Transverse colon (tissue), 4 donors: ENCODE measurements at regions not wholly inside any gene's neighbourhood (a gene's known extent, or its start where the extent isn't known, plus 50 kb on each side); places are given as distances from the start of the nearest gene placed in this dataset.

Experiments used
- POLR2AphosphoS5 ChIP-seq, 3 donors: sonication (generic); formaldehyde crosslinking; IDR thresholded peaks; one replicate each; pipeline ENCODE4 v1.6.1; 2016; ENCODE audit warnings: antibody characterized with exemption in 3 of 3
- TF ChIP-seq, protein P1 (sequence below), 5 experiments: fragments of 200-600 bp in 3 of 5; fragments of 450-650 bp in 2 of 5; sonication (generic) in 3 of 5; IDR thresholded peaks; 1 replicate in 2 of 5; 2 replicates in 3 of 5; pipeline ENCODE4 v1.5.1; 2016 to 2017; ENCODE audit warnings: antibody characterized with exemption in 5 of 5, inconsistent platforms in 3 of 5, mild to moderate bottlenecking in 2 of 5, moderate library complexity in 1 of 5

DNA sequence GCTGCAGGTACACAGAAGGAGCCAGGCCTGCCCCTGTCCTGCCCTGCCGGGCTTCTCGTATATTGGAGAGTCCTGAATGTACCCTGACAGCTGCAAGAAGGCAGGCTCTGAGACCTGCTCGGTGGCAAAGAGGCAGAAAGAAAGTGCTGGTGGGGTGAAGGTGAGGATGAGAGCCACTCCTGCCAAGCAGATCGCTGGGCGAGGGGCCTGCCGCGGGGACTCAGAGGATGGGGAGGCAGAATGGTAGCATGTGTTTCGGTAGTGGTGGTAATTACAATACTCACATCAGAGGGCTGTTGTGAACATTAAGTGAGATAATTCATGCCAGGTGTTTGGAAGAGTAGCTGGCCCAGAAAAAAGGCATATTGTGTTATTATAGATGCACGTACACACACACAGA lies 56.6 kb upstream of the SLC22A23 start:
- no peak for TF ChIP-seq POLR2AphosphoS5 (IDR thresholded peaks at IDR 0.05)
- TF ChIP-seq, protein P1, sequence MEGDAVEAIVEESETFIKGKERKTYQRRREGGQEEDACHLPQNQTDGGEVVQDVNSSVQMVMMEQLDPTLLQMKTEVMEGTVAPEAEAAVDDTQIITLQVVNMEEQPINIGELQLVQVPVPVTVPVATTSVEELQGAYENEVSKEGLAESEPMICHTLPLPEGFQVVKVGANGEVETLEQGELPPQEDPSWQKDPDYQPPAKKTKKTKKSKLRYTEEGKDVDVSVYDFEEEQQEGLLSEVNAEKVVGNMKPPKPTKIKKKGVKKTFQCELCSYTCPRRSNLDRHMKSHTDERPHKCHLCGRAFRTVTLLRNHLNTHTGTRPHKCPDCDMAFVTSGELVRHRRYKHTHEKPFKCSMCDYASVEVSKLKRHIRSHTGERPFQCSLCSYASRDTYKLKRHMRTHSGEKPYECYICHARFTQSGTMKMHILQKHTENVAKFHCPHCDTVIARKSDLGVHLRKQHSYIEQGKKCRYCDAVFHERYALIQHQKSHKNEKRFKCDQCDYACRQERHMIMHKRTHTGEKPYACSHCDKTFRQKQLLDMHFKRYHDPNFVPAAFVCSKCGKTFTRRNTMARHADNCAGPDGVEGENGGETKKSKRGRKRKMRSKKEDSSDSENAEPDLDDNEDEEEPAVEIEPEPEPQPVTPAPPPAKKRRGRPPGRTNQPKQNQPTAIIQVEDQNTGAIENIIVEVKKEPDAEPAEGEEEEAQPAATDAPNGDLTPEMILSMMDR (IDR thresholded peaks at IDR 0.05): no peak
